ENCODE measurements at regions not wholly inside any gene's neighbourhood (a gene's known extent, or its start where the extent isn't known, plus 50 kb on each side); places are given as distances from the start of the nearest gene placed in this dataset.
A peak's percentile ranks its signal among the peaks of the same experiment; 100 is the strongest.
"Not testable (repeated sequence)": the region's sequence is repeated elsewhere in the genome, so short reads cannot be mapped to it uniquely, and the experiment has no call there.

DNA sequence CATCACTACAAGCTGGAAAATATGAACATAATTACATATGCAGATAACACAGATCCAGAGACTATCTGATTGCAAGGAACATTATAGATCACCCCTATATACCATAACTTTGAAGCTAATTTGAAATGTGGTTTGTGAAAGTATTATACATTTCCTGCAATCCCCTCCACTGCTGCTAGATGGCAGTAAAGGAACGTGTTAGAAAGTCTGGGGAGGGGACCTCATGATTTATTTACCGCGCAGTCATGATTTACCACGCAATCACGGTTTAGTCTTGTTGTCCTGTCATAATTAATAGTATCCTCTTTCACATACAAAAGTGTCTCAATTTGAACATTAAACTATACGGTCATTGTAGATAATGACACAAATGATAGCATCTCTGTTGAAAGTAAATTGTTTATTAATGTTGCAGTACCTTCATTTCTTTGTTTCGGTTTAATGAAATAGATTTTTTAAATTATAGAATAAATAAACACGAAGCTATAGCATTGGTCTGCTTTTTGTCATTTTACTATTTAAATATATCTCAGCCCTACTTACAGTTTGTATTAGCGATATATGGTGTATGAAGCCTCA is 145.3 kb upstream of the PRSS1 start:
- peak; percentile 39 for DNase-seq (ENCODE audit: low read depth)

DNA sequence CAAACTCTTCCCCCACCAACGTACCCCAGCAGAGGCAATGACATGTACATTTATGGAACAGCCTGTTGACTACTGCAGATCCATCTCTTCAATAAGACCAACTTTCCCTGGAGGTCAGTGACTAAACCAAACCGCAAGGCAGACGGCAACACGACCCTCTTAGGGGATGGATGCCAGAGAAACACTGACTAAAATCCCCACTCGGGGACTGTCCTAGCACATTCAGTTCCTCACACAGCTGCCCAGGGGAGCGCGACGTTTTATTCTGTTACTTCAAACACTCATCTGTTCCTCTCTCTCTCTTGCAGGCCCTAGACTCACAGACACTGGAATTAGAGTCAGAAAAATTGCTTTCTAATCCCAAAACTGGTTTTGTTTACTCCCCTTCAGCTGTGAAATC is 146.5 kb upstream of the PRSS1 start:
- peak; percentile 12 for DNase-seq (ENCODE audit: low read depth)

DNA sequence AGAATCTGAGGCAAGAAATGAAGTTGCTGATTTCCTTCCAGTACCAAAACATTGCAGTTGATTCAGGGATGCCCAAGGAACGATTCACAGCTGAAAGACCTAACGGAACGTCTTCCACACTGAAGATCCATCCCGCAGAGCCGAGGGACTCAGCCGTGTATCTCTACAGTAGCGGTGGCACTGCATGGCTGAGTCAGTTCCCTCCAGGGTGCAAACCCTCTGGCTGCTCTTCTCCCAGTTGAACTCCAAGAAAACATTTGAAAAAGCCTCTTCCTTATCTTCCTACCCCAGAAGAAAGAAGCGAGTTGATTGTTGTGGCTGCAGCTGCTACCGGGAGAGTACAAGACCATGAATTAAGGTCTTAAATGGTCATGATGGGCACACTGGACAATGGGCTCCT is 147.1 kb upstream of the PRSS1 start:
- no peak for DNase-seq (ENCODE audit: low read depth)

DNA sequence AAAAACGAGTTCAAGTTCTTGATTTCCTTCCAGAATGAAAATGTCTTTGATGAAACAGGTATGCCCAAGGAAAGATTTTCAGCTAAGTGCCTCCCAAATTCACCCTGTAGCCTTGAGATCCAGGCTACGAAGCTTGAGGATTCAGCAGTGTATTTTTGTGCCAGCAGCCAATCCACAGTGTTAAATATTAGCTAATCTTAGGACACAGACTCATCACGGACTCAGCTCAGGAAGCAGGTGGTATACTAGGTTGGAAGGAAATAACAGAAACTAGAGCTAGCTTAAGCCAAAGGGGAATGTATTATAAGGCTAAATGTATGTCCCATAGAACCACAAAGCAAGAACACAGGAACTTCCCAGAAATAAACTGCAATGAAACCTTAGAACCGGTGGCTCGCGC is 151.0 kb upstream of the PRSS1 start:
- DNase-seq (ENCODE audit: low read depth), result peak; percentile 79

DNA sequence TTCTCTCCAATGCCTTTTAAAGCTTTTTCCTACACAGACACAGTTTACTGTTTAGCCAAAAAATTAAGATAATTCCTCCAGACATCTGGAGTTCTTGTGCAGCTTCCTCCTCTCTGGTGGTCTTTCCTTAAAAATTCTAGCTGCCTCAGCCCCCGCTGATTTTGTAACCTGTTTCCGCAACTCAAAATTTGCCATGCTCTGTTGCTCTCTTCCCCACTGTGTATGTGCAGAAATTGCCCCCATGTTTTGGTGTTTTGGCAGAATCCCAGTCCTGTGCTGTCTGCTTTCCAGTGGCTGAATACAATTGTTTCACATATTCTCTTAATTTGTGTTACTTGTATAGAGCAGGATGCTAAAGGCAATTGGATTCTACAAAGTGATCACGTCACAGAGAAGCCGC is 151.7 kb upstream of the PRSS1 start:
- no peak for DNase-seq (ENCODE audit: low read depth)

DNA sequence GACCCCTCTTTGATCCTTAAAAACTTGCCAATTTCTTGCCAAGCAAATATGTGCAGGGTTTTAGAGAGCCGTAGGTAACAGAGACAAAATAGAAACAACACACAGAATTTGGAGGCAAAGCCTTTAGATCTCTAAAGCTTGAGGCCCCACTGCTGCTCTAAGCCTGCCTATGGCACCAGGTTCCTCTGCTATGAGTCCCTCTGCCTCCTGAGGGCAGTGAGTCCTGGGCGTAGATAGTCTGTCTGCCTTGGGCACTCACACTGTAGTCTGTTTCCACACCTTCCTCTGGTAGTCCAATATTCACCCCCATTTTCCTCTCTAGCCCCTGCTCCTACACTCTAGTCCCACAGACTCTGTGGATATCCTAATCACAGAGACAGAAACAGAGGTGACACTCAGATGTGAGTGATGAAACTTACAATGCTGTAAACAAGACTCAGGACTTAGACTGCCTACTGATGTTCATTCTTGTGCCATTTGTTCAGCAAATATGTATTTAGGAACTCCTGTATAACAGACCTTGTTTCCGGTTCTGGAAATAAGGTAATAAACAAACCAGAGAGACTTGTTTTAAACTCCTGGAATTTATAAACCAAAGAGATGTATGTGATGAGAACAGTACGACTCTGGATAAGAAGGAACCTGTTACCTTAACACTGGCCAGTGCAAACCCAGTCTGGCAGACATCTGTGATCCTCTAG is 153.3 kb upstream of the PRSS1 start:
- DNase-seq (ENCODE audit: low read depth), result no peak

DNA sequence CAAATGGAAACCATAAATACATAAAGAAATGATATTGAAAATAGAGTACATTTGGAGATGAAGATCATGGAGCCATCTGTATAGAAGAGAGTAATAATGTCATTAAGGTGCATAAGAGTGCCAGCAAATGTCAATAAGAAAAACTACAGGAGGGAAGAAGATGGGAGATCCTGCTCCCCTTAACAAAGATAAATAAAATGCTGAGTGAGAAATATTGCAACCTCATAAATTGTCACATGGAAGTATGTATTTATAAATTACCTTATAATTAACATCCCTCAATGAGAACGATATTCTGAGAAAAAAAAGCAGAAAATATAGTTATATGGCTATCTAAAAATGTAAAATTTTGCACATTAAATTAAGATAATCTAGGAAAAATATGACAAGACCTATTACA is 155.2 kb upstream of the PRSS1 start:
- no peak for DNase-seq (ENCODE audit: low read depth)

DNA sequence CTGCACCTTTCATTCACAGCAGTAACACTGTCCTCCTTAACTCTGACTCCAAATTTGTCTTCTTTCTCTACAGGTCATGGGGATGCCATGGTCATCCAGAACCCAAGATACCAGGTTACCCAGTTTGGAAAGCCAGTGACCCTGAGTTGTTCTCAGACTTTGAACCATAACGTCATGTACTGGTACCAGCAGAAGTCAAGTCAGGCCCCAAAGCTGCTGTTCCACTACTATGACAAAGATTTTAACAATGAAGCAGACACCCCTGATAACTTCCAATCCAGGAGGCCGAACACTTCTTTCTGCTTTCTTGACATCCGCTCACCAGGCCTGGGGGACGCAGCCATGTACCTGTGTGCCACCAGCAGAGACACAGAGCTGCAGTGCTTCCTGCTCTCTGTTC is 156.2 kb upstream of the PRSS1 start:
- DNase-seq (ENCODE audit: low read depth), result no peak

DNA sequence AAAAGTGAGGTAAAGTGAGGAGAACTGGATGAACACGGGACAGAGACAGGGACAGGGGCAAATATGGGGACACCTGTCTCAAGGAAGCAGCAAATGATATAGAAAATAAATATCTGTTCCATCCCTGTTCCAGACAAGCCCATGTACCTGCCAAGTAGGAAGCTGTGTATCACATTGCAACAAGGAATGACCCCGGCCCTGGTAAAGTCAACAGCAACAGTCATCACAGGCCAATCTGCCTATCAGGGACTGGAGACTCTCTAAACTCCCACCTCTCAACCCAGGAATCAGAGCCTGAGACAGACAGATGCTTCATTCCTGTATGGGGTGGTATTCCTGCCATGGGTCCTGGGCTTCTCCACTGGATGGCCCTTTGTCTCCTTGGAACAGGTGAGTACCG is 156.6 kb upstream of the PRSS1 start:
- DNase-seq (ENCODE audit: low read depth), result no peak

DNA sequence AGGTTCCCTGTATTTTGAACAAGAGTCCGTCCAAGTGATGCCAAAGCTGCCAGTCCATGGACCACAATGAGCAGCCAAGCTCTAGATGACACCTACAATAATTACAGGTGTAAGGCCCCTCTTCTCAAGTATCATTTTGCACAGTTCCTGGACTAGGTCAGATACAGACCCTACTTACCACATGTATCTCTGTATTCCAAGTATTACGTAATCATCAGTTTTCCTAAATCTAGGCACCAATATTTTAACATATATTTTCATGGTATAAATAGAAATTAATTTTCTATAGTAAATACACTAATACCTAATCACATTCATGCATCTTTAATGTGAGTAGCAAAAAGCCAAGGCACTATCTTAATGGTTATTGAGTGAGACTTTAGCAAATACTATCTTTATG is 157.0 kb upstream of the PRSS1 start:
- DNase-seq (ENCODE audit: low read depth), result no peak

DNA sequence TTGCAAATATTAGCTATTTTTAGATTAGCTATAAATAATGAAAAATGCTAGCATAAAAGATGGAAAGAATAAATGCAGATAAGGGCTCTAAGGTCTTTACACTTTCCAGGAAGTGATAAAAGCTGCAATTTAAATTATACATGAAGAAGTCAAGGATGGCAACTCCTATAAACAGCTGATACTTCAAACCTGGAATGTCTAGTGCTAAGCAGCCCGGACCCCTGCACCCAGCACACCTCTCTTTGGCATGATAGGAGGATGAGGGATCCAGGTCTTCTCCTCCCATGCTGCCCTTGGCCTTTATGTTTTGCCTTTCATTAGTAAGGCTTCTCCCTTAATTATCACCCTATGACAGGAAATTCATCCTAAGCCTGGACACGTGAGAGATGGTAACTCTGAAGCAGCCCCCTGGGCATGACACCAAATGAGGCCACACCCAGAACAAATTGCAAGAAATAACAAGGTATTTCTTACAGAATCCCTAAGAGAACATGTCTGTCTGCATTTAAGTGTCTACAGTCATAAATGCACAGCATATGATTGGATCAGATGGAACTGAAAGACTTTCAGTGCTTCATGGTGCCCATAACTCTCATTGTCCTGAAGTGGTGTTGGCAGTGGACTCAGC is 158.3 kb upstream of the PRSS1 start:
- no peak for DNase-seq (ENCODE audit: low read depth)

DNA sequence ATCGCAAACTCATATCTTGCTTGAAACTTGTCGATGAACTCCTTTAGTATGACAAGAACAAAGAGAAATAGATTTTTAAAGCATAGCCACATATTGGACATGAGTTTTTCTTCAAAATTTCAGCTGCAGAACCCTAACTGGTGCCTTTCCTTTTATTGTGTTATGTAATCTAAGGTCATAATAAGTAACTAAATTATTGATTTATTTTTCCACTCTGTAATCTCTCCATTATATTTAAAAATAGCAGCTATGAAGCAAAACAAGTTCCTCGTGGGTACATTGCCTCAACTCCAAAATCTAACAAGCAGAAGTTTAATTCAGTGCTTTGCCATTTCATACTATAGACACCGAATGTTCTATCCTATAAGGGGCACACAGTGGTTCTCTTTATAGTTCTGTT is 159.2 kb upstream of the PRSS1 start:
- no peak for DNase-seq (ENCODE audit: low read depth)

DNA sequence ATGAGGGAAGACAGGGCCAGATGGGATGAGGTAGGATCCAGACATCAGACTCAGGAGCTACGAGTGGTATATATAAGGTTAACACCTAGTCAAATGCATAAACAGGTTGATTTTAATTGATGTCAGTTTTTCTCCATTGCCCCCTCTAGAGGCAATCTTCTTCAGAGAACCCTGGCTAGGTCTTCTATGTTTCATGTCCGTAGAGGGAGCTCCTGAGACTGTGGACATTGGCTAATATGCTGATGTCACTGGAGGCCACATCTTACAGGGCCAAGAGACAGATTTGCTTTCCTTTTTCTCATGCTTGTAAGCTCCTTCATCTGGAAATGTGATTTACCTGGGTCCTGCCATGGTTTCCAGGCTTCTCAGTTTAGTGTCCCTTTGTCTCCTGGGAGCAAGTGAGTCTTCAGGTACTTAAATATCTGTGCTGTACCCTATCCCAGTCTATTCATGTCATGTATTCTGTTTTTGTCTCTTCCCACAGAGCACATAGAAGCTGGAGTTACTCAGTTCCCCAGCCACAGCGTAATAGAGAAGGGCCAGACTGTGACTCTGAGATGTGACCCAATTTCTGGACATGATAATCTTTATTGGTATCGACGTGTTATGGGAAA is 161.6 kb upstream of the PRSS1 start:
- peak; percentile 86 for DNase-seq (ENCODE audit: low read depth)

DNA sequence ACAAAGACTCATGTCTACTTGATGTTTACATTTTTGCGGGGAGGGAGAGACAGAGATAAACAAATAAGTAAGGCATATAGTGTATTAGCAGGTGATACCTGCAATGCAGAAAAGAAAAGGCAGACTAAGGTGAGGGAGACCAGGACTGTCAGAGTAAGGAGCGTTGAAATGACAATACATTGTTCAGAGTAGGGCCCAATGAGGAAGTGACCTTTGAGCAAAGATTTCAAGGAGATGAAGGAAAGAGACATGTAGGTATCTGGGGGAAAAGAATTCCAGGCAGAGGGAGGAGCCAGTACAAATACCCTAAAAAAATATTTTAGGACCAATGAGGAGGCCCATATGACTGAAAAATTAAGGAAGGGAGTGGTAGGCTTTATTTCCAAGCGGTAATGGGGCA is 162.7 kb upstream of the PRSS1 start:
- no peak for DNase-seq (ENCODE audit: low read depth)

DNA sequence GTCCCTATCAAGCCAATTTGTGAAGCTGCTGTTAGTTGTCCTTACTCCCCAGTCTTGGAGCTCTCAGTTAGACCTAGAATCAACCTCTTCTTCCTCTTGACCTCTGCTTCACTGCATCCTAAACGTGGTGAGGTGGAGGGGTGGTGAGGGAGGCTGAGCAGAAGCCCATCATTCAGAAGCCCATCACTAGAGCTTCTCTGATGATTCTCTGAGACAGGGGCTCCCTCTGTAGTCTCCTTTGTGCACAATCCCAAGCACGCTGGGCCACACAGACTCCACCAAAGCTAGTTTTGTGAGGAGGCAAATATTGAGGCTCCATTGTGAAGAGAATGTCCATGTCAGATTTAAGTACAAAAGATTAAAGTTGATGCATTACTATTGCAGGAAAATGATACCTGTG is 163.8 kb upstream of the PRSS1 start:
- no peak for DNase-seq (ENCODE audit: low read depth)

DNA sequence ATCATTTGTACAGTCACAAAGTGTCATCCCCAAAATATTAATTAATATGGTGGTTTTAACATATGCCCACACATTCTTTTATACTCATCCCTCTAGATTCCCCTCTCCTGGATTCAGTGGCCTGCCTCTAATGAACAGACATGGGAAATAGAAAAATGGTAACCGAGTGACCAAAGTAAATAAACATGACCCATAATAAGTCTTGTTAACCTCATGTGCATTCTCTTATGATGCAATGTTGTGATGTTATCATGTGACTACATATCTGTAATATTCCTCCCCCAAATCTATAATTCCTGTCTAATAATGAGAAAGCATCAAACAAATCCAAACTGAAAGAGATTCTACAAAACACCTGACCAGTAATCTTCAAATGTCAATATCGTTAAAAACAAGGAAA is 164.5 kb upstream of the PRSS1 start:
- no peak for DNase-seq (ENCODE audit: low read depth)

DNA sequence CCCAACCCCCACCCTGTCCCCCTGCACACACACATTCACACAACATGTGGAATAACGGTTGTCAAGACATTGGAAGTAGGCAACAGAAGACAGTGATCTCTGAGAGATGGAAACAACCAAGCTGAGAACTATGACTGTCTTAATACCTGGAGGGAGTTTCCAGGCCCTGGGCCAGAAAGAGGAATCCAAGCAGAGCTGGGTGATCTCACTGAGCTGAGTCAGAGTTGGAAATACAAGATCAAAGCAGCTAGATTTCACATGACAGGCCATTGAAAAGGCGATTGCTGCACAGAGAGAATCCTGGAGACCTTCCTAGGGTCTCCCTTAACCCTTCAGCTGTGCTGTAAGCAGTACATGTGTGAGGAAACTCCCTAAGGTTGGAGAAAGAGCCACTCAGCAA is 165.8 kb upstream of the PRSS1 start:
- peak; percentile 96 for DNase-seq (ENCODE audit: low read depth)

DNA sequence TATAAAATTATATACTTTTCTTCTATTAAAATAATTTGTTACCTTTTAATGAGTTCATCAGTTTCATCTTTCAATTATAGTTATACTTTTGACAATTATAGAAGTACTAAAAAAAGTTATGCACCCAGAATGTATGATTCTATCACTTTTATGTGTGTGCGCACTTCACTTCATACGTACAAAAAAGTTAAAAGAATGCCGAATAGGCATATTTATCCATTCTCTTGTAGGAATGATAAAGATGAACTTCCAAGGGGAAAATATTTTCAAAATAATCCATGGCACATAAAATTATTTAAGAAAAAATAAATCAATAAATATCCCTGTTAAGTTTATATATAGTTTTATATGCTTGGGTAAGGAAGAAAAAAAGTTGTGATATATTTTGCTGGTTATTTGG is 166.9 kb upstream of the PRSS1 start:
- no peak for DNase-seq (ENCODE audit: low read depth)

DNA sequence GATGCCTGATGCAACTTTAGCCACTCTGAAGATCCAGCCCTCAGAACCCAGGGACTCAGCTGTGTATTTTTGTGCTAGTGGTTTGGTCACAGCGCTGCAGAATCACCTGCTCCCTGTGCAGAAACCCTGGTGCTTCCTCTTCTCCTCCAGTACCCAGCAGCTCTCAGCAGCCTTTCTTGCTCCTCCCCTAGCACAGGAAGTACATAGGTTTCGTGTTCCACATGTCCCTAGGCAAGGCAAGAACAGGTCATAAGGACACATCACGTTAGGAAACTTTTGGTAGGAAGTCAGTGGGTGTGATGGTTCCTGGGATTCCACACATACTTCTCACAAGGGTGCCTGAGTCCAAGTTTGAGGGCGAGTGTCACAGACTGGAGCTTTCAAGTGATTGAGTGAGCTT is 167.9 kb upstream of the PRSS1 start:
- DNase-seq (ENCODE audit: low read depth), result peak; percentile 83

DNA sequence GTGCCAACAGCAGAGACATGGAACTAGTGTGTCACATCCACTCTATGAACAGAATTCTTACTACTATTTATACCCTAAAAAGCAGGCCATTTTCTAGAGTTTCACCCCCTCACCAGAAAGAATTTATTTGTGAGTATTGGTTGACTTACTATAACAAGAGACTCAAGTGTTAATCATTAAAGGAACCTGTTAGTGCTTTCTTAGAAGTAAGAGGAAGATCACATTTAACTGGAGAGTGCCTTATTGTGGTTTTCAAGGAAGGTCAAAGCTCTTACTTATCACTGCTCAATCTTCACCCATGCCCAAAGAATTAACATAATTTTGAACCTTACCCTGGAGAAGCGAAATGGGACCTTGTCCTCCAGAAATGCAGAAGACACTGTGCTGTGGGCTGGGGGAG is 169.3 kb upstream of the PRSS1 start:
- peak; percentile 93 for DNase-seq (ENCODE audit: low read depth)

DNA sequence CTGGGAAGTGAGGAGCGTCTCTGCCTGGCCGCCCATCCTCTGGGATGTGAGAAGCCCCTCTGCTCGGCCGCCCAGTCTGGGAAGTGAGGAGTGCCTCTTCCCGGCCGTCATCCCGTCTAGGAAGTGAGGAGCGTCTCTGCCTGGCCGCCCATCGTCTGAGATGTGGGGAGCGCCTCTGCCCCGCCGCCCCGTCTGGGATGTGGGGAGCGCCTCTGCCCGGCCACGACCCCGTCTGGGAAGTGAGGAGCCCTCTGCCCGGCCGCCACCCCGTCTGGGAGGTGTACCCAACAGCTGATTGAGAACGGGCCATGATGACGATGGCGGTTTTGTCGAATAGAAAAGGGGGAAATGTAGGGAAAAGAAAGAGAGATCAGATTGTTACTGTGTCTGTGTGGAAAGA is 173.9 kb upstream of the PRSS1 start:
- DNase-seq (ENCODE audit: low read depth), result not testable (repeated sequence)

DNA sequence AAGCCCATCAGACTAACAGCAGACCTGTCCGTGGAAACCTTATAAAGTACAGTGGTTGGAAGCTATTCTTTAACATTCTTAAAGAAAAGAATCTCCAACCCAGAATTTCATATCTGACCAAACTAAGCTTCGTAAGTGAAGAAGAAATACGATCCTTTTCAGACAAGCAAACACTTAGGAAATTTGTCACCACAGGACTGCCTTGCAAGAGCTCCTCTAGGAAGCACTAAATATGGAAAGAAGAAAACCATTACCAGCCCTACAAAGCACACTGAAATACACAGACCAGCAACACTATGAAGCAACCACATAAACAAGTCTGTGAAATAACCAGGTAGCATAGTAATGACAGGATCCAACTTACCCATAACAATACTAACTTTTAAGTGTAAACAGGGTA is 177.7 kb upstream of the PRSS1 start:
- DNase-seq (ENCODE audit: low read depth), result no peak

DNA sequence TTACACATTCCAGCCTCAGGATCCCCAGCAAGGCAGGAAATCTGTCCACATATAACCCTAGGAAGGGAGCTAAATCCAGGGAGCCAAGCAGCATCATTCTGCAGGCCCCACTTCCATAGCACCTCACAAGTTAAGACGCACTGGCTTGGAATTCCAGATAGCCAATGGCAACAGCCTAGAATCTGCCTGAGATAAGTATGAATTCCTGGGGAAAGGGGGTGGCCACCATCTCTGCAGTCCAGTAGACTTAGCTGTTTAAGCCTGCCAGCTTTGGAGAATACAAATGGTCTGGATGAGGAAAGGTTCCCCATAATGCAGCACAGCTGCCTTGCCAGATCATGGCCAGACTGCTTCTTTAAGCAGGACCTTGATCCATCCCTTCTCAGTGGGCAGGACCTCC is 179.4 kb upstream of the PRSS1 start:
- DNase-seq (ENCODE audit: low read depth), result no peak
